ENCODE measurements at regions not wholly inside any gene's neighbourhood (a gene's known extent, or its start where the extent isn't known, plus 50 kb on each side); places are given as distances from the start of the nearest gene placed in this dataset.
"Not testable (repeated sequence)": the region's sequence is repeated elsewhere in the genome, so short reads cannot be mapped to it uniquely, and the experiment has no call there.

GRCh38 chr5:66443462-66444130 is 152.6 kb upstream of the MAST4 start:
- TF ChIP-seq CTCF (conservative IDR thresholded peaks at IDR 0.05), result no peak
- H3K27ac ChIP-seq, result no peak overlapping the region

- H3K27ac ChIP-seq, result not testable (repeated sequence)
These were observed 148.1 kb upstream of the MAST4 start for GRCh38 chr5:66448070-66448469.

- no peak overlapping the region for H3K27ac ChIP-seq
- TF ChIP-seq CTCF (conservative IDR thresholded peaks at IDR 0.05), result no peak
These were observed 146.0 kb upstream of the MAST4 start for GRCh38 chr5:66450237-66450636.

- no peak overlapping the region for H3K27ac ChIP-seq
- TF ChIP-seq CTCF (conservative IDR thresholded peaks at IDR 0.05), result no peak
These were observed 145.2 kb upstream of the MAST4 start for GRCh38 chr5:66450988-66451387.

GRCh38 chr5:66452109-66452508 is 144.1 kb upstream of the MAST4 start:
- H3K27ac ChIP-seq, result no peak overlapping the region
- no peak for TF ChIP-seq CTCF (conservative IDR thresholded peaks at IDR 0.05)

GRCh38 chr5:66454186-66455078 is 141.8 kb upstream of the MAST4 start:
- no peak overlapping the region for H3K27ac ChIP-seq
- TF ChIP-seq CTCF (conservative IDR thresholded peaks at IDR 0.05), result no peak

GRCh38 chr5:66459728-66460127 is 136.5 kb upstream of the MAST4 start:
- no peak overlapping the region for H3K27ac ChIP-seq

More at GRCh38 chr5:66459728-66460127, 136.5 kb upstream of the MAST4 start:
- no peak for TF ChIP-seq CTCF (conservative IDR thresholded peaks at IDR 0.05)

All from VCaP (cell line).